ENCODE measurements at regions not wholly inside any gene's neighbourhood (a gene's known extent, or its start where the extent isn't known, plus 50 kb on each side); places are given as distances from the start of the nearest gene placed in this dataset.

- DNase-seq (ENCODE audit: low spot score): no peak
- no peaks in the 10 kb centered on the region for H3K36me3 ChIP-seq
These were observed 194.3 kb upstream of the MTNR1B start for GRCh38 chr11:92775003-92775676.

GRCh38 chr11:92776676-92777075, 192.8 kb upstream of the MTNR1B start:
- no peak overlapping the region for H3K27ac ChIP-seq
- DNase-seq (ENCODE audit: low spot score): no peak
- no peaks in the 10 kb centered on the region for H3K4me1 ChIP-seq
- no peak overlapping the region for H3K4me3 ChIP-seq
- H3K9me3 ChIP-seq: no peaks in the 10 kb centered on the region
- no peaks in the 10 kb centered on the region for H3K27me3 ChIP-seq
- TF ChIP-seq CTCF (IDR thresholded peaks at IDR 0.05): no peak
- H3K36me3 ChIP-seq: no peaks in the 10 kb centered on the region

More at GRCh38 chr11:92775003-92775676, 194.3 kb upstream of the MTNR1B start:
- no peak for TF ChIP-seq CTCF (IDR thresholded peaks at IDR 0.05)
- Histone ChIP-seq H3K9me3 (no peaks in the 10 kb centered on the region), H3K4me1 (peaks cover 0 to 6% of the 10 kb centered on the region in 2 donors), H3K4me3 (no peak overlapping the region), H3K27me3 (no peaks in the 10 kb centered on the region), H3K27ac (no peak overlapping the region)

- DNase-seq (ENCODE audit: low spot score): no peak
- Histone ChIP-seq H3K27me3 (no peaks in the 10 kb centered on the region), H3K27ac (no peak overlapping the region), H3K9me3 (no peaks in the 10 kb centered on the region), H3K36me3 (no peaks in the 10 kb centered on the region), H3K4me1 (no peaks in the 10 kb centered on the region), H3K4me3 (no peak overlapping the region)
- no peak for TF ChIP-seq CTCF (IDR thresholded peaks at IDR 0.05)
These were observed 189.7 kb upstream of the MTNR1B start for GRCh38 chr11:92779746-92780145.

GRCh38 chr11:92781151-92781550, 188.3 kb upstream of the MTNR1B start:
- no peak for DNase-seq (ENCODE audit: low spot score)
- TF ChIP-seq CTCF (IDR thresholded peaks at IDR 0.05): no peak

GRCh38 chr11:92782806-92783205, 186.6 kb upstream of the MTNR1B start:
- Histone ChIP-seq H3K36me3 (no peaks in the 10 kb centered on the region), H3K9me3 (no peaks in the 10 kb centered on the region), H3K4me3 (no peak overlapping the region), H3K27me3 (no peaks in the 10 kb centered on the region), H3K27ac (no peak overlapping the region), H3K4me1 (no peaks in the 10 kb centered on the region)
- no peak for DNase-seq (ENCODE audit: low spot score)
- no peak for TF ChIP-seq CTCF (IDR thresholded peaks at IDR 0.05)

More at GRCh38 chr11:92781151-92781550, 188.3 kb upstream of the MTNR1B start:
- Histone ChIP-seq H3K36me3 (no peaks in the 10 kb centered on the region), H3K9me3 (no peaks in the 10 kb centered on the region), H3K4me1 (no peaks in the 10 kb centered on the region), H3K27me3 (no peaks in the 10 kb centered on the region), H3K4me3 (no peak overlapping the region), H3K27ac (no peak overlapping the region)

- no peaks in the 10 kb centered on the region for H3K27me3 ChIP-seq
- no peaks in the 10 kb centered on the region for H3K4me1 ChIP-seq
- DNase-seq (ENCODE audit: low spot score): no peak
- H3K4me3 ChIP-seq: no peak overlapping the region
- H3K9me3 ChIP-seq: no peaks in the 10 kb centered on the region
- no peak for TF ChIP-seq CTCF (IDR thresholded peaks at IDR 0.05)
- H3K27ac ChIP-seq: no peak overlapping the region
- H3K36me3 ChIP-seq: no peaks in the 10 kb centered on the region
These were observed 185.1 kb upstream of the MTNR1B start for GRCh38 chr11:92784331-92784730.

Measured in right atrium auricular region (tissue), 2 donors.